H1 (cell line): ENCODE measurements at regions not wholly inside any gene's neighbourhood (a gene's known extent, or its start where the extent isn't known, plus 50 kb on each side); places are given as distances from the start of the nearest gene placed in this dataset.

Experiments
- CTCF ChIA-PET: fragments of 300-600 bp; sonication (Branson Sonifier 250); formaldehyde crosslinking; loops from one replicate; lab custom pipeline; 2021; ENCODE audit not compliant: partially characterized antibody; lab: Charles Lee
- POLR2A ChIA-PET: fragments of 300-600 bp; sonication (Branson Sonifier 250); formaldehyde crosslinking; loops from one replicate; lab custom pipeline; 2021; ENCODE audit warnings: inconsistent platforms; ENCODE audit not compliant: partially characterized antibody; lab: Charles Lee
- DNase-seq, 2 experiments: peaks; one replicate each; pipeline versions ENCODE4 v3.0.0 to v3.0.0-alpha.2; 2010 to 2022; ENCODE audit warnings: low spot score in 2 of 2, low read depth in 1 of 2, mixed read lengths in 1 of 2
- FAIRE-seq: peaks from 2 replicates; lab custom pipeline; 2011; peaks lifted over from hg19 to GRCh38; lab: Jason Lieb, UNC
- H2AFZ ChIP-seq: 2 replicates; pipeline ENCODE4 v1.8.1; 2012; ENCODE audit warnings: low read length, inconsistent platforms
- H2AK5ac ChIP-seq: 2 replicates; pipeline ENCODE4 v1.6.1; 2013; ENCODE audit warnings: low read depth, low read length
- H2BK120ac ChIP-seq: replicated peaks from 2 replicates; pipeline ENCODE3; 2013; ENCODE audit warnings: low read depth, low read length, inconsistent platforms
- H2BK12ac ChIP-seq: 2 replicates; pipeline ENCODE4 v1.6.1; 2013; ENCODE audit warnings: low read depth, low read length
- H2BK15ac ChIP-seq: 2 replicates; pipeline ENCODE4 v1.6.1; 2013; ENCODE audit warnings: low read length
- H2BK20ac ChIP-seq: 2 replicates; pipeline ENCODE4 v1.6.1; 2013; ENCODE audit warnings: low read length
- H2BK5ac ChIP-seq: 2 replicates; pipeline ENCODE4 v1.6.1; 2013; ENCODE audit warnings: low read depth, low read length
- H3K14ac ChIP-seq: 2 replicates; pipeline ENCODE4 v1.6.1; 2013; ENCODE audit warnings: inconsistent platforms; ENCODE audit not compliant: insufficient read length
- H3K18ac ChIP-seq: 2 replicates; pipeline ENCODE4 v1.6.1; 2013; ENCODE audit warnings: low read length; ENCODE audit errors: extremely low read depth
- H3K23ac ChIP-seq: 2 replicates; pipeline ENCODE4 v1.6.1; 2013; ENCODE audit warnings: inconsistent platforms; ENCODE audit not compliant: insufficient read length
- H3K23me2 ChIP-seq: 2 replicates; pipeline ENCODE4 v1.6.1; 2013; ENCODE audit warnings: low read depth, low read length
- H3K27ac ChIP-seq: 2 replicates; pipeline ENCODE4 v1.6.1; 2011; ENCODE audit warnings: low read depth, low read length, inconsistent platforms
- H3K27me3 ChIP-seq, 4 experiments: replicated peaks in 1 of 4; 1 replicate in 1 of 4; 2 replicates in 3 of 4; pipeline versions ENCODE4 v1.6.1 to v1.8.1; 2011 to 2013; ENCODE audit warnings: low read length in 3 of 4, mild to moderate bottlenecking in 3 of 4, inconsistent platforms in 2 of 4, mixed read lengths in 2 of 4, moderate library complexity in 1 of 4; ENCODE audit not compliant: control insufficient read depth in 3 of 4, insufficient read depth in 3 of 4; ENCODE audit errors: extremely low read depth in 1 of 4
- H3K36me3 ChIP-seq, 4 experiments: 2 replicates each; pipeline versions ENCODE4 v1.6.1 to v1.8.1; 2011 to 2013; ENCODE audit warnings: mild to moderate bottlenecking in 4 of 4, low read length in 3 of 4, moderate library complexity in 2 of 4, control low read depth in 1 of 4, inconsistent platforms in 1 of 4; ENCODE audit not compliant: insufficient read depth in 4 of 4, control insufficient read depth in 2 of 4
- H3K4ac ChIP-seq: replicated peaks from 2 replicates; pipeline ENCODE3; 2013; ENCODE audit warnings: low read length, low read depth, mixed read lengths, inconsistent platforms; ENCODE audit not compliant: insufficient read length
- H3K4me1 ChIP-seq, 4 experiments: replicated peaks in 1 of 4; 1 replicate in 1 of 4; 2 replicates in 3 of 4; pipeline versions ENCODE4 v1.6.1 to v1.8.1; 2011 to 2013; ENCODE audit warnings: low read length in 3 of 4, inconsistent platforms in 2 of 4, mixed read lengths in 1 of 4; ENCODE audit not compliant: insufficient read depth in 4 of 4, control insufficient read depth in 3 of 4
- H3K4me2 ChIP-seq, 2 experiments: 2 replicates each; pipeline versions ENCODE4 v1.6.1 to v1.8.1; 2011 to 2013; ENCODE audit warnings: low read depth in 2 of 2, low read length in 2 of 2, control low read depth in 1 of 2, inconsistent platforms in 1 of 2, mild to moderate bottlenecking in 1 of 2; ENCODE audit not compliant: insufficient read depth in 1 of 2
- H3K4me3 ChIP-seq, 4 experiments: fragments of 200-600, 300-600 bp in 1 of 4; sonication (generic), shearing (Covaris generic), sonication (Bioruptor Twin) in 1 of 4; 2 replicates each; pipeline versions ENCODE4 v1.5.1 to v1.8.1; 2011 to 2016; ENCODE audit warnings: low read length in 4 of 4, low read depth in 3 of 4, control low read depth in 2 of 4, inconsistent platforms in 2 of 4, mild to moderate bottlenecking in 2 of 4, mixed read lengths in 1 of 4, moderate library complexity in 1 of 4; ENCODE audit not compliant: insufficient read depth in 2 of 4; ENCODE audit errors: extremely low read depth in 1 of 4
- H3K56ac ChIP-seq: replicated peaks from 2 replicates; pipeline ENCODE3; 2013; ENCODE audit warnings: low read depth, mild to moderate bottlenecking, mixed read lengths, low read length, inconsistent platforms; ENCODE audit not compliant: insufficient read length
- H3K79me1 ChIP-seq: 2 replicates; pipeline ENCODE4 v1.6.1; 2013; ENCODE audit warnings: low read depth, low read length, control low read depth
- H3K79me2 ChIP-seq, 2 experiments: 2 replicates each; pipeline versions ENCODE4 v1.6.1 to v1.8.1; 2012 to 2013; ENCODE audit warnings: low read length in 2 of 2, mild to moderate bottlenecking in 2 of 2, inconsistent platforms in 1 of 2; ENCODE audit not compliant: insufficient read depth in 2 of 2, control insufficient read depth in 1 of 2
- H3K9ac ChIP-seq, 4 experiments: replicated peaks in 1 of 4; 1 replicate in 1 of 4; 2 replicates in 3 of 4; pipeline versions ENCODE4 v1.6.1 to v1.8.1; 2011 to 2013; ENCODE audit warnings: low read depth in 3 of 4, low read length in 3 of 4, control low read depth in 2 of 4, mild to moderate bottlenecking in 2 of 4, moderate library complexity in 2 of 4, inconsistent platforms in 1 of 4; ENCODE audit errors: extremely low read depth in 1 of 4
- H3K9me3 ChIP-seq, 2 experiments: 2 replicates each; pipeline versions ENCODE4 v1.6.1 to v1.8.1; 2012 to 2013; ENCODE audit warnings: mild to moderate bottlenecking in 2 of 2, moderate library complexity in 2 of 2, control low read depth in 1 of 2, inconsistent platforms in 1 of 2, low read depth in 1 of 2, low read length in 1 of 2, mixed read lengths in 1 of 2; ENCODE audit not compliant: insufficient read depth in 2 of 2
- H4K20me1 ChIP-seq, 2 experiments: replicated peaks in 1 of 2; 2 replicates each; pipeline versions ENCODE3 to v1.8.1; 2011 to 2013; ENCODE audit warnings: inconsistent platforms in 2 of 2, low read length in 2 of 2, mild to moderate bottlenecking in 1 of 2; ENCODE audit not compliant: insufficient read depth in 2 of 2, control insufficient read depth in 1 of 2
- H4K5ac ChIP-seq: 2 replicates; pipeline ENCODE4 v1.6.1; 2013; ENCODE audit warnings: low read length, low read depth, mixed read lengths, inconsistent platforms; ENCODE audit not compliant: insufficient read length
- H4K8ac ChIP-seq: 2 replicates; pipeline ENCODE4 v1.8.0; 2013; ENCODE audit warnings: mild to moderate bottlenecking, moderate library complexity, low read length, inconsistent platforms; ENCODE audit not compliant: insufficient read depth; ENCODE audit errors: extremely low read depth
- H4K91ac ChIP-seq: replicated peaks from 2 replicates; pipeline ENCODE3; 2013; ENCODE audit warnings: low read length, mixed read lengths, inconsistent platforms; ENCODE audit not compliant: insufficient read length
- CTBP2 ChIP-seq: IDR thresholded peaks from 2 replicates; pipeline ENCODE4 v1.7.0; 2011; ENCODE audit warnings: borderline replicate concordance, mild to moderate bottlenecking, moderate library complexity, mixed read lengths, low read length; ENCODE audit not compliant: insufficient read depth, insufficient read length
- GABPA ChIP-seq: IDR thresholded peaks from 2 replicates; pipeline ENCODE4 v1.6.1; 2011; ENCODE audit warnings: mild to moderate bottlenecking, low read length, moderate library complexity, borderline replicate concordance; ENCODE audit not compliant: insufficient read depth
- JUN ChIP-seq: IDR thresholded peaks from 2 replicates; pipeline ENCODE4 v1.6.1; 2011; ENCODE audit warnings: low read depth, mild to moderate bottlenecking, improper control_type of control experiment, low read length
- RXRA ChIP-seq: IDR thresholded peaks from 2 replicates; pipeline ENCODE4 v1.6.1; 2011; ENCODE audit warnings: low read depth, mild to moderate bottlenecking, low read length, moderate library complexity; ENCODE audit not compliant: insufficient read depth
- WGBS, 2 experiments: shearing (Covaris generic) in 1 of 2; methylation state at CpG; one replicate each; pipeline versions ENCODE4 v1.1.6 to v1.1.7; 2013 to 2015; ENCODE audit warnings: low lambda C conversion rate in 2 of 2, mixed read lengths in 2 of 2, inconsistent platforms in 1 of 2, low coverage in 1 of 2, missing lambda C conversion rate in 1 of 2; ENCODE audit not compliant: insufficient replicate concordance in 2 of 2, insufficient coverage in 1 of 2, insufficient read length in 1 of 2; ENCODE audit errors: extremely low coverage in 1 of 2, missing lambda C conversion rate in 1 of 2; 5-methylcytosine and 5-hydroxymethylcytosine counted together
- TF ChIP-seq, protein P1 (sequence below): IDR thresholded peaks from 2 replicates; pipeline ENCODE4 v1.6.1; 2012; ENCODE audit warnings: inconsistent platforms

DNA sequence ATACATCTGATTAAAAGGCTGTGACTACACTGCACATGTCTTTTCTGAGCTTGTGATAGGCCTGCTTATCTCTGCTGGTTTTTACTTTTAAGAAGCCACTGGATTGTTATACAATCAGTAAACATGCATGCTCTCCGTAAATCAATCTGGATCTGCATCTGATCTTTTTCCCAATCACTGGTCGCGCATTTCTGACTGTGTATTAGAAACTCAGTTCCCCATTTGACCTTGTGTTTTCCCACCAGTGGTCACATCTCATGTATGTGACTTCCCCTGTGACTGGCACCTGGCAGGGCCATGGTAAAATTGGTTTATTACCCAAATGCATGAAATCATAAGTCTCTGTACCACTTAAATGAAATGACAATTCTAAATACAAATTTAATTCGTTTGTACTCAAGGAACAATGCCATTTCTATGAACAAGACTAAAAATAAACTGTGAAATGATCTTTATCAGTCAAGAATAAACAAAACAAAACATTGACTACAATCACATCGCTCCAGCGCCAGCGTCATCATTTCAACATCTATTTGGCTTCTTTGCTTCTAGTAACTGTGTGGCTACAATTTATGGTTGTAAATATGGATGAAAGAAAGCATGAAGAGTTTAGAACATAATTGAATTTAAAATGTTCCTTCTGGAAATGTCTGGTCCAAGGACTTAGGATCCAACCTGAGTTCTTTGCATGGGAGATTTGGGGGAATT lies 396.6 kb upstream of the TRIB2 start:
- Histone ChIP-seq H3K27me3 (no peaks in the 10 kb centered on the region), H3K14ac (no peak overlapping the region), H2BK12ac (no peak overlapping the region), H2BK15ac (no peak overlapping the region), H3K36me3 (no peaks in the 10 kb centered on the region), H4K8ac (no peak overlapping the region), H3K4me3 (no peak overlapping the region), H3K18ac (no peak overlapping the region), H2BK5ac (no peak overlapping the region), H3K79me1 (no peaks in the 10 kb centered on the region), H3K23ac (no peak overlapping the region), H4K5ac (no peak overlapping the region), H2AFZ (no peak overlapping the region), H3K4me1 (no peaks in the 10 kb centered on the region), H3K9ac (no peak overlapping the region), H3K79me2 (no peaks in the 10 kb centered on the region), H2AK5ac (no peak overlapping the region), H4K20me1 (no peaks in the 10 kb centered on the region), H2BK120ac (no peak overlapping the region), H3K4ac (no peak overlapping the region), H2BK20ac (no peak overlapping the region), H3K27ac (no peak overlapping the region), H3K9me3 (no peaks in the 10 kb centered on the region), H4K91ac (no peak overlapping the region), H3K23me2 (no peaks in the 10 kb centered on the region), H3K4me2 (no peak overlapping the region), H3K56ac (no peak overlapping the region)
- TF ChIP-seq JUN = no peak
- no peak for TF ChIP-seq CTBP2
- TF ChIP-seq GABPA = no peak
- no peak for TF ChIP-seq RXRA
- TF ChIP-seq, protein P1, sequence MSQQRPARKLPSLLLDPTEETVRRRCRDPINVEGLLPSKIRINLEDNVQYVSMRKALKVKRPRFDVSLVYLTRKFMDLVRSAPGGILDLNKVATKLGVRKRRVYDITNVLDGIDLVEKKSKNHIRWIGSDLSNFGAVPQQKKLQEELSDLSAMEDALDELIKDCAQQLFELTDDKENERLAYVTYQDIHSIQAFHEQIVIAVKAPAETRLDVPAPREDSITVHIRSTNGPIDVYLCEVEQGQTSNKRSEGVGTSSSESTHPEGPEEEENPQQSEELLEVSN = no peak
- FAIRE-seq = no peak
- 87% methylated on average over 7 of the region's 7 CpGs; no CpG with 5 or more reads in 1 of the 2 experiments for WGBS, 2 experiments
- ChIA-PET CTCF (interaction anchor here (1.1 kb wide), 1 partner anchor 10 kb away, joined by 3 read pairs; no protein-coding TSS in a partner anchor), POLR2A (no interaction called here)
- DNase-seq = no peak
